ENCODE measurements at regions not wholly inside any gene's neighbourhood (a gene's known extent, or its start where the extent isn't known, plus 50 kb on each side); places are given as distances from the start of the nearest gene placed in this dataset.

- no peak for DNase-seq (ENCODE audit: low spot score)
These were observed 116.6 kb upstream of the C14orf180 start for GRCh38 chr14:104462651-104463630.

DNA sequence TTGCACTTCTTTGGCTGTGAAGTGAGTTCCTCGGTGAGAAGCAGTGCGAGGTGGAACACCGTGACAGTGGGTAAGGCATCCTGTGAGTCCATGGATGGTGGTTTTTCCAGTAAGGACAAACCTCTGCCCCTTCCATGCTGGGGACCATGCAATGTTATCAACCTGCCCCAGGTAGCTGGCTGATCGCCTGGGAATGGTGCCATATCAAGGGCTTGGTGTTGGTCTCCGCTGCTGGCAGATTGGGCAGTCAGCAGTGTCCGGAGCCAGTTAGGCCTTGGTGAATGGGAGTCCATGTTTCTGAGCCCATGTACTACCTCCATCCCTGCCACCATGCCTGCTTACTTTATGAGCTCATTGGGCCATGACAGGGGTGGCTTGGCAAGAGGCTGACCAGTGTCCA is 114.7 kb upstream of the C14orf180 start:
- DNase-seq (ENCODE audit: low spot score): no peak

- no peak for DNase-seq (ENCODE audit: low spot score)
These were observed 113.8 kb upstream of the C14orf180 start for GRCh38 chr14:104465482-104466390.

DNA sequence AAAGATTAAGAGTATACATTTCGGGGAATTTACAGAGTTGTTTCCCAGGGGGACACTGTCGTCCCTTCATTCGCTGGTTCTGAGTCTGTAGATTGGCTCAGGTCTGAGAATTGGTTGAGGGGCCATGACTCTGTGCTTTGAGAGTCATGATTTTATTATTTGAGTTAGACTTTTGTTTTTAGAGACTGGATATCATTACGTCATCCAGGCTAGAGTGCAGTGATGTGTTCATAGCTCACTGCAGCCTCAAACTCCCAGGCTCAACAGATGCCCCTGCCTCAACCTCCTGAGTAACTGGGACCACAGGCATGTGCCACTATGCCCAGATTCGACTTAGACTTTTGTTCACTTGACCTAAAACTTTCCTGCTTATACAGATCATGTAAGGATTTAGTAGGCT is 112.3 kb upstream of the C14orf180 start:
- no peak for DNase-seq (ENCODE audit: low spot score)

DNA sequence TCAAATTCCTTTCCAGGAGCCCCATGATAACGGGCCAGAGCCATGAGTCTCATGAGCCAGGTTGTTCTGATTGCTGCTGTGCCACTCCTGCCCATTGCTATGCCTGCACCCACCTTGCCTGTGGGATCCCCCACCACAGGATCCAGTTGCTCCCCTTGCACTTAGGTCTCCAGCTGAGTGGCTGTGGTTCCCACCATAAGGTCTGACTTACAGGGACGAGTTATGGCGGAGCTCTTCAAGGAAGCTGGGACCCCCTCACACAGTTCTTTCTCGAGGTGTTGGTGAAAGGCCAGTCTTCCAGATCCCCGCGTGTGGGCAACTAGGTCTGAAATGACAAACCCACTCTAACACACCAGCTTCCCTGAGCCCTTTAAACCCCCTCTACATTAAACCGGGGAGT is 111.9 kb upstream of the C14orf180 start:
- DNase-seq (ENCODE audit: low spot score): no peak

DNA sequence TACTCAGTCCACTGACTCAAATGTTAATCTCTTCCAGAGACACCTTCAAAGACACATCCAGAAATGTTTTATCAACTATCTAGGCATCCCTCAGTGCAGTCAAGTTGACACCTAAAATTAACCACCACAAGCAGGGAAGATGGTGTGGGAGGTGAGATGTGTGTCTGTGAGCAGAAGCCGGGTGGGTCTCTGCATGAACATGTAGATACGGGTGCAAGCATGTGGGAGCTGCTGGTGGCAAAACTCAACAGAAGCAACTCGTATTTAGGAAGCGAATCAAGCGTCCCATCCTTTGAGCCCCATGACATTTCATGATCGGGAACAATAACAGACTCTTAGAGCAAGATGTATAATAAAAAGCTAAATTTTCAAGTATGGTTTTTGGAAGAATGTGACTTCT is 110.0 kb upstream of the C14orf180 start:
- no peak for DNase-seq (ENCODE audit: low spot score)

GRCh38 chr14:104470588-104470987 is 109.0 kb upstream of the C14orf180 start:
- no peak for DNase-seq (ENCODE audit: low spot score)

DNA sequence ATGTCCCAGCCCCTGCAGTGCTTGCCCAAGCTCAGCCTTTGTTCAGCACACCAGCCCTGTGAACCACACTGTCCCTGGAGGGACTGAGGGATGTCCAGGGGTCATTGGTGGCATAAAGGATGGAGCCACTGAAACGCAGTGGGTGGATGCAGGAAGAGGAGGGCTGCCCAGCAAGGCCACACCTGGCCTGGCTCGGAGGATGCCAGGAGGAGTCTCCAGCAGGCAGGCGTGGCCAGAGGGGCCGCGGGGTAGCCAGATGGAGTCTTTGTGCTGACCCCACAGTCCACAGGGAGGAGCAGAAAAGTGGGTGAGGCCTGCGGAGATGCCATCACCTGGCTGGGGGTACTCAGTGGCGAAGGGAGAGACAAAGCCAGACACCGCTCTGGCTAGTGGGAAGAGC is 108.5 kb upstream of the C14orf180 start:
- no peak for DNase-seq (ENCODE audit: low spot score)

GRCh38 chr14:104472073-104472472 is 107.5 kb upstream of the C14orf180 start:
- DNase-seq (ENCODE audit: low spot score): no peak

DNA sequence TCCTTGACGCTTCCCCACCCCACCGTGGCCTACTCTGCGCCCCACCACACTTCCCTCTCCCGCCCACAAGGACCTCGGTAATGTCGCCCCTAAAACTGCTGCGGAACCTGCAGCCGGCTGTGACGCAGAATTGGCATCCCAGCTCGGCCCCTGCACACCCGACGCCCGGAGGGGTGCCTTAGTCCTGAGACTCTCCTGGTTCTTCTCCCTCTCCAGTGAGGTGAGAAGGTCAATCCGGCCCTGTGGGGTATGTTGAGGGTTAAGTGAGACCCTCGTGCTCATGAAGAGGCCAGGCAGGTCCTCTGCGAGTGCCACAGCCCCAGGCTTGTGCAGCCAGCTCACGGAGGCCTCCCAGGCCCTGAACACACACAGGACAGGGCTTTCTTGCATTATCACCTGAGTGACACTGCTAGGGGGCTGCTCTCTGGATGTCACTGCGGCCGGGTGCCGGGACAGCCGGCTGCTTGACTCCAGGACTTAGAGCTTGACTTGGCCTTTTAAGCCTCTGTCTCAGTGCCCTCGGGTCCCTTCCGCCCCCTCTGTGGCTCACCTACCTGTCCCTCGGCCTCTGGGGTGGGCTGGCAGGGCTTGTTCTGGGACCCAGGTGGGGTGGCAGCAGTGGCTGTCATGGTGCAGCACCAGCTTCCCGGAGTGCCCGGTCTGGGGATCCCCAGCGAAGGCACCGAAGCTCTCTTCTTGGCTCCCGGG is 106.9 kb upstream of the C14orf180 start:
- DNase-seq (ENCODE audit: low spot score): no peak

- peak; percentile 2 for DNase-seq (ENCODE audit: low spot score)
These were observed 106.4 kb upstream of the C14orf180 start for GRCh38 chr14:104473244-104473565.

GRCh38 chr14:104473649-104474494 is 105.7 kb upstream of the C14orf180 start:
- DNase-seq (ENCODE audit: low spot score): no peak

GRCh38 chr14:104474495-104475213 is 104.9 kb upstream of the C14orf180 start:
- no peak for DNase-seq (ENCODE audit: low spot score)

DNA sequence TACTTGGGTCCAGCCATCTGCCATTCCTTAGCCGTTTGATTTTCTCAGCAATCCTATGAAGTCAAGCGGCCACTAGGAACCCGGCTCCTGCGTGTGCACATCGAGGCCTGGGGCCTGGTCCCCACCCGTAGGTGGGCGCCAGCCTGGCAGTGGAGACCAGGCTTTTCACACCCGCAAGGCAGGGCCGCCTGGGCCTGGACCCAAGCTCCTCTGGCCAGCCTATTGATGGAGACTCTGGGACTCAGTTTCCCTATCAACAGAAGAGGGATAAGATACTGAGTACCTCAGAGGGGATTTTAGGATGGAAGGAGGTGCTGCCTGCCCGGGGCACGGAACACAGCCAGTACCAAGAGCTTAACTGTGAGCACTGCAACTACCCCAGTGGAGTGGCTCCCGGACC is 104.3 kb upstream of the C14orf180 start:
- DNase-seq (ENCODE audit: low spot score): no peak

GRCh38 chr14:104475802-104476201 is 103.8 kb upstream of the C14orf180 start:
- no peak for DNase-seq (ENCODE audit: low spot score)

- no peak for DNase-seq (ENCODE audit: low spot score)
These were observed 103.1 kb upstream of the C14orf180 start for GRCh38 chr14:104476437-104476836.

GRCh38 chr14:104477117-104477623 is 102.4 kb upstream of the C14orf180 start:
- no peak for DNase-seq (ENCODE audit: low spot score)

- no peak for DNase-seq (ENCODE audit: low spot score)
These were observed 101.7 kb upstream of the C14orf180 start for GRCh38 chr14:104477666-104478380.

GRCh38 chr14:104478656-104479055 is 100.9 kb upstream of the C14orf180 start:
- DNase-seq (ENCODE audit: low spot score): no peak

DNA sequence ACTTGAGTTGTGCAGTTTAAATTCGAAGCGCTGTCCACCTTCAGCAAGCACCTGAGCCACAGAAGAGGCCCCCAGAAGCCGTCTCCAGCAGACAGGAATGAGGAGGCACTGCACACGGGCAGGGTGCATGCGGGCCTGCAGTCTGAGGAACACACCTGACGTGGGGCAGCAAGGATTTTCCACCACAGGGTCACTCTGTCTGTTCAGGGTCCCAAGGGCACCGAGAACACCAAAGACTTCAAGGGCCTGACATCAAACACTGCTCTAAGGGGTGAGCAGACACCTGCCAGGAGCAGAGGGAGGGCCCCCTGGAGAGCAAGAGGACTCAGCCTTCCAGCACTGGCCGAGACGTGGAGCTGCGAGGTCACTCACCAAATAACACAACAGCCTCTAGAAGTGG is 99.7 kb upstream of the C14orf180 start:
- no peak for DNase-seq (ENCODE audit: low spot score)
